ENCODE measurements at regions not wholly inside any gene's neighbourhood (a gene's known extent, or its start where the extent isn't known, plus 50 kb on each side); places are given as distances from the start of the nearest gene placed in this dataset.

DNA sequence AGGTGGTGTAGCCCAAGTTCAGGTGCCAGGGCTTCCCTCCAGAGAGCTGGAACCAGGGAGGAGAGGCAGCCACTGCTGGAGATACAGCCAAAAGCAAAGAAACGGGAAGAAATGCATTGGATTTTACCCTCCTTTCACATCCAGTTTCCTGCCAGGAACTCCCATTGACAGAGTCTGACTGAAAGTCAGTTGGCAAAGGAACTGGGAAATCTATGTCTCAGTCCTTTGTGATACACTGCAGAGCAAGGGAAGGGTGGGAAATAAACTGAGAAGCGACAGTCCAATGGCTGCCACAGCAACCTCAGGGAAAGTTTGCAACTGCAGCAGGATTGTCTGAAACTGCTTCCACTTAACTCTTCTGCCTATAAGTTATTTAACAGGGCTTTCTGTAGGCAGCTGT, 142.6 kb downstream of the SATB1 start:
- TF ChIP-seq, protein P1, sequence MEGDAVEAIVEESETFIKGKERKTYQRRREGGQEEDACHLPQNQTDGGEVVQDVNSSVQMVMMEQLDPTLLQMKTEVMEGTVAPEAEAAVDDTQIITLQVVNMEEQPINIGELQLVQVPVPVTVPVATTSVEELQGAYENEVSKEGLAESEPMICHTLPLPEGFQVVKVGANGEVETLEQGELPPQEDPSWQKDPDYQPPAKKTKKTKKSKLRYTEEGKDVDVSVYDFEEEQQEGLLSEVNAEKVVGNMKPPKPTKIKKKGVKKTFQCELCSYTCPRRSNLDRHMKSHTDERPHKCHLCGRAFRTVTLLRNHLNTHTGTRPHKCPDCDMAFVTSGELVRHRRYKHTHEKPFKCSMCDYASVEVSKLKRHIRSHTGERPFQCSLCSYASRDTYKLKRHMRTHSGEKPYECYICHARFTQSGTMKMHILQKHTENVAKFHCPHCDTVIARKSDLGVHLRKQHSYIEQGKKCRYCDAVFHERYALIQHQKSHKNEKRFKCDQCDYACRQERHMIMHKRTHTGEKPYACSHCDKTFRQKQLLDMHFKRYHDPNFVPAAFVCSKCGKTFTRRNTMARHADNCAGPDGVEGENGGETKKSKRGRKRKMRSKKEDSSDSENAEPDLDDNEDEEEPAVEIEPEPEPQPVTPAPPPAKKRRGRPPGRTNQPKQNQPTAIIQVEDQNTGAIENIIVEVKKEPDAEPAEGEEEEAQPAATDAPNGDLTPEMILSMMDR (IDR thresholded peaks at IDR 0.05 in 4 of 5, conservative IDR thresholded peaks at IDR 0.05 in 1 of 5): no peak
- no peak for TF ChIP-seq POLR2A (IDR thresholded peaks at IDR 0.05)
